ENCODE measurements at regions not wholly inside any gene's neighbourhood (a gene's known extent, or its start where the extent isn't known, plus 50 kb on each side); places are given as distances from the start of the nearest gene placed in this dataset.

- TF ChIP-seq MAX (IDR thresholded peaks at IDR 0.05) (0 out of 2 replicates have a peak, but pooled peaks have one; percentile 35), RFX5 (IDR thresholded peaks at IDR 0.05) (no peak), FOXS1 (CRISPR knock-in tag; IDR thresholded peaks at IDR 0.05) (no peak), HES2 (IDR thresholded peaks at IDR 0.05) (peak; percentile 15; the same call in 1 of the 2 replicates), NPAS2 (CRISPR knock-in tag; IDR thresholded peaks at IDR 0.05; ENCODE audit: borderline replicate concordance) (no peak)
These were observed 624.6 kb downstream of the BNC2 start (continued) for GRCh38 chr9:16245756-16246440.

GRCh38 chr9:16246785-16247184 lies 623.7 kb downstream of the BNC2 start:
- Histone ChIP-seq H3K9me3 (no peaks in the 10 kb centered on the region), H3K27ac (peak overlapping the region; percentile 58 to 85), H3K4me2 (peak overlapping the region; percentile 53), H3K4me1 (peaks cover 47% of the 10 kb centered on the region), H3K4me3 (no peak overlapping the region)
- POLR2A ChIA-PET, result no interaction called here
- peak; percentile 22 to 60; a peak in 3 of 6 replicates for ATAC-seq
- no peak for DNase-seq (ENCODE audit: low read depth in 1 of 2, low spot score in 1 of 2)
- CTCF ChIA-PET, result no interaction called here
- no peak for FAIRE-seq
- 31% methylated on average over 6 of the region's 6 CpGs for WGBS (ENCODE audit: missing lambda C conversion rate)
- TF ChIP-seq FOSL2 (IDR thresholded peaks at IDR 0.05), result no peak
- no peak for TF ChIP-seq FOSL2 (CRISPR knock-in tag; IDR thresholded peaks at IDR 0.05)
- no peak for TF ChIP-seq HMGXB4 (CRISPR knock-in tag; IDR thresholded peaks at IDR 0.05; ENCODE audit: borderline replicate concordance)
- no peak for TF ChIP-seq RAD21 (conservative IDR thresholded peaks at IDR 0.05 in 1 of 2, IDR thresholded peaks at IDR 0.05 in 1 of 2)
- TF ChIP-seq PBX3 (IDR thresholded peaks at IDR 0.05), result no peak
- TF ChIP-seq REST (IDR thresholded peaks at IDR 0.05), result no peak
- no peak for TF ChIP-seq CBX2 (IDR thresholded peaks at IDR 0.05; ENCODE audit: borderline replicate concordance, low read depth)
- TF ChIP-seq GATA3 (IDR thresholded peaks at IDR 0.05; ENCODE audit: borderline replicate concordance), result no peak
- TF ChIP-seq RCOR1 (IDR thresholded peaks at IDR 0.05; ENCODE audit: low read depth, low read length), result no peak
- TF ChIP-seq TFCP2L1 (CRISPR knock-in tag; IDR thresholded peaks at IDR 0.05), result no peak

- FAIRE-seq (peak; percentile 23), ATAC-seq (peak; percentile 45 to 63; a peak in 4 of 6 replicates), DNase-seq (ENCODE audit: low read depth in 1 of 2, low spot score in 1 of 2) (peak; percentile 29 to 34)
- no peak overlapping the region for H3K4me3 ChIP-seq
- TF ChIP-seq TFCP2L1 (CRISPR knock-in tag; IDR thresholded peaks at IDR 0.05) (no peak), E2F6 (IDR thresholded peaks at IDR 0.05; ENCODE audit: borderline replicate concordance, low read depth) (no peak), BCL3 (IDR thresholded peaks at IDR 0.05) (no peak), FOSL2 (IDR thresholded peaks at IDR 0.05) (no peak), FOSL2 (CRISPR knock-in tag; IDR thresholded peaks at IDR 0.05) (peak; percentile 63; the same call in 1 of the 2 replicates), MAFK (IDR thresholded peaks at IDR 0.05; ENCODE audit: partially characterized antibody) (peak; percentile 89), NR3C1 (IDR thresholded peaks at IDR 0.05) (no peak)
- peak overlapping the region; percentile 53 for H3K4me2 ChIP-seq
- 29% methylated on average over 5 of the region's 5 CpGs for WGBS (ENCODE audit: missing lambda C conversion rate)
- POLR2A ChIA-PET, result no interaction called here
- H3K4me1 ChIP-seq, result peaks cover 42% of the 10 kb centered on the region
- no peaks in the 10 kb centered on the region for H3K9me3 ChIP-seq
- peak overlapping the region; percentile 58 to 85 for H3K27ac ChIP-seq
- CTCF ChIA-PET, result interaction anchor here (0.9 kb wide), 1 partner anchor 9 kb away, joined by 6 read pairs; no protein-coding TSS in a partner anchor
These were observed 623.1 kb downstream of the BNC2 start for GRCh38 chr9:16247188-16247875.
